Astrocyte (in vitro differentiated cells and primary cell): ENCODE measurements at regions not wholly inside any gene's neighbourhood (a gene's known extent, or its start where the extent isn't known, plus 50 kb on each side); places are given as distances from the start of the nearest gene placed in this dataset.

Experiments used
- CTCF ChIP-seq: IDR thresholded peaks from 2 replicates; pipeline ENCODE4 v1.5.1; 2011; ENCODE audit warnings: low read depth, mild to moderate bottlenecking, inconsistent platforms, low read length, moderate library complexity; ENCODE audit not compliant: insufficient read depth
- EZH2 ChIP-seq: IDR thresholded peaks from 2 replicates; pipeline ENCODE4 v1.6.1; 2012; ENCODE audit warnings: mild to moderate bottlenecking, low read length, inconsistent platforms; ENCODE audit not compliant: insufficient read depth

- TF ChIP-seq EZH2: no peak
- TF ChIP-seq CTCF: no peak
These were observed 104.0 kb upstream of the FRMD6 start for GRCh38 chr14:51547701-51548100.
